ENCODE measurements at regions not wholly inside any gene's neighbourhood (a gene's known extent, or its start where the extent isn't known, plus 50 kb on each side); places are given as distances from the start of the nearest gene placed in this dataset.

DNA sequence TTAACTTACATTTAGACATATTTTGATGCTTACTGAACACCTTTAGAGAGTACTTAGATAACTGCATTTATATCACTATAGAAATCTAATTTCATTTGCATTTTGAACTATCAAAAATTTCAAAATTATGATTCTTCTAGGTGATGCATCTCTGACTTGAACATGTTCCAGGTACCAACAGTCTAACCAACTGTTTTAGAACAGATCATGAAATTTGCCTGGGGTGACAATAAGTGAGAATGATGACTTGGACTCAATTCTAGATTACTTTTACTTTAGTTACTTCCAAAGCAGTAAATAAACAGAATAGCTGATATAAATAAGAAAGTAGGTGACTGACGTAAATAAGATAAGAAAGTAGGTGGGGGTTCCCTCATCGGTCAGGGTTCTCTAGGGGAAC is 307.8 kb downstream of the BCHE start:
- no peak overlapping the region for H3K4me3 Mint-ChIP-seq (ENCODE audit: unreplicated experiment)
- DNase-seq, result no peak
- intact Hi-C loops (cut with micrococcal nuclease; ENCODE audit: unreplicated experiment), result no loop called here
- H3K27ac Mint-ChIP-seq (ENCODE audit: unreplicated experiment), result no peak overlapping the region
- Histone ChIP-seq H3K27me3 (replicated peaks; ENCODE audit: control insufficient read depth, insufficient read depth, low read length) (no peaks in the 10 kb centered on the region), H3K4me3 (ENCODE audit: low read depth, low read length) (no peak overlapping the region), H3K4me1 (no peaks in the 10 kb centered on the region), H3K36me3 (ENCODE audit: control insufficient read depth, insufficient read depth, low read length) (no peaks in the 10 kb centered on the region), H3K9me3 (no peaks in the 10 kb centered on the region)
- no peaks in the 10 kb centered on the region for H3K27me3 Mint-ChIP-seq (ENCODE audit: insufficient read depth, unreplicated experiment)
- TF ChIP-seq, protein P1, sequence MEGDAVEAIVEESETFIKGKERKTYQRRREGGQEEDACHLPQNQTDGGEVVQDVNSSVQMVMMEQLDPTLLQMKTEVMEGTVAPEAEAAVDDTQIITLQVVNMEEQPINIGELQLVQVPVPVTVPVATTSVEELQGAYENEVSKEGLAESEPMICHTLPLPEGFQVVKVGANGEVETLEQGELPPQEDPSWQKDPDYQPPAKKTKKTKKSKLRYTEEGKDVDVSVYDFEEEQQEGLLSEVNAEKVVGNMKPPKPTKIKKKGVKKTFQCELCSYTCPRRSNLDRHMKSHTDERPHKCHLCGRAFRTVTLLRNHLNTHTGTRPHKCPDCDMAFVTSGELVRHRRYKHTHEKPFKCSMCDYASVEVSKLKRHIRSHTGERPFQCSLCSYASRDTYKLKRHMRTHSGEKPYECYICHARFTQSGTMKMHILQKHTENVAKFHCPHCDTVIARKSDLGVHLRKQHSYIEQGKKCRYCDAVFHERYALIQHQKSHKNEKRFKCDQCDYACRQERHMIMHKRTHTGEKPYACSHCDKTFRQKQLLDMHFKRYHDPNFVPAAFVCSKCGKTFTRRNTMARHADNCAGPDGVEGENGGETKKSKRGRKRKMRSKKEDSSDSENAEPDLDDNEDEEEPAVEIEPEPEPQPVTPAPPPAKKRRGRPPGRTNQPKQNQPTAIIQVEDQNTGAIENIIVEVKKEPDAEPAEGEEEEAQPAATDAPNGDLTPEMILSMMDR (IDR thresholded peaks at IDR 0.05; ENCODE audit: insufficient read depth in 1 of 2, low read depth in 1 of 2, low read length in 1 of 2, severe bottlenecking in 1 of 2, unreplicated experiment in 1 of 2), result no peak
- H3K36me3 Mint-ChIP-seq (ENCODE audit: insufficient read depth, unreplicated experiment), result no peaks in the 10 kb centered on the region
- ChIA-PET CTCF (no interaction called here), POLR2A (no interaction called here)
- H3K4me1 Mint-ChIP-seq (ENCODE audit: low read depth, unreplicated experiment), result no peaks in the 10 kb centered on the region
- BruUV-seq (replicated peaks), result no TSS peak
- no peaks in the 10 kb centered on the region for H3K9me3 Mint-ChIP-seq (ENCODE audit: unreplicated experiment)

DNA sequence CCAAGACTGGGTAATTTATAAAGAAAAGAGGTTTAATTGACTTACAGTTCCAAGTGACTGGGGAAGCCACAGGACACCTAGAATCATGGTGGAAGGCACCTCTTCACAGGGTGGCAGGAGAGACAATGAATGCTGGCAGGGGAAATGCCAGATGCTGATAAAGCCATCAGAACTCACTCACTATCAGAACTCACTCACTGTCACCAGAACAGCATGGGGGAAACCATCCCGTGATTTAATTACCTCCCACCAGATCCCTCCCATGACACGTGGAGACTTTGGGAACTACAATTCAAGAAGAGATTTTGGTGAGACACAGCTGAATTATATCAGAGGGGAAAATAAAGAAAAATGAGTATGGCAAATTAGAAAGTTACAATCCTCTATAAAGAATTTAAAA is 310.9 kb downstream of the BCHE start:
- Mint-ChIP-seq H3K27me3 (ENCODE audit: insufficient read depth, unreplicated experiment) (no peaks in the 10 kb centered on the region), H3K4me3 (ENCODE audit: unreplicated experiment) (no peak overlapping the region), H3K9me3 (ENCODE audit: unreplicated experiment) (no peaks in the 10 kb centered on the region), H3K4me1 (ENCODE audit: low read depth, unreplicated experiment) (no peaks in the 10 kb centered on the region), H3K27ac (ENCODE audit: unreplicated experiment) (no peak overlapping the region), H3K36me3 (ENCODE audit: insufficient read depth, unreplicated experiment) (no peaks in the 10 kb centered on the region)
- H3K4me3 ChIP-seq (ENCODE audit: low read depth, low read length), result no peak overlapping the region
- H3K27me3 ChIP-seq (replicated peaks; ENCODE audit: control insufficient read depth, insufficient read depth, low read length), result no peaks in the 10 kb centered on the region
- ChIA-PET POLR2A (no interaction called here), CTCF (no interaction called here)
- BruUV-seq (replicated peaks), result no TSS peak
- intact Hi-C loops (cut with micrococcal nuclease; ENCODE audit: unreplicated experiment), result no loop called here
- no peaks in the 10 kb centered on the region for H3K4me1 ChIP-seq
- TF ChIP-seq, protein P1 (IDR thresholded peaks at IDR 0.05; ENCODE audit: insufficient read depth in 1 of 2, low read depth in 1 of 2, low read length in 1 of 2, severe bottlenecking in 1 of 2, unreplicated experiment in 1 of 2), result no peak
- DNase-seq, result no peak
- H3K9me3 ChIP-seq, result no peaks in the 10 kb centered on the region
- no peaks in the 10 kb centered on the region for H3K36me3 ChIP-seq (ENCODE audit: control insufficient read depth, insufficient read depth, low read length)

DNA sequence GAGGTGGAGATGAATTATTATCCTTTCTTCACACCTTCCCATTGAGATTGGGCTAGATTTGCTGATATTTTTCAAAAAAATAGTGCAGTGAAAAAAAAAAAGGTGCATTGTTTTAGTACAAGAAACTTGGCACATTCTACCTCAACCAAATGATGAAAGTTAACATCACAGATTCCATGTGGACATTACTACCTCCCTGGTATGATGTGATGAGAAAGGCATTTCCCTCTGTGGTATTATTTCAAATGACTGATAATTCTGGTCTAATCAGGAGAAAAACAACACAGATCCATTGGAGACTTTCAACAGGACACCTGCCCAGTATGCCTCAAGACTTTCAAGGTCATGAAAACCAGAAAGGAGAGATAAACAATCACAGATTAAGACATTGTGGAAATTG is 313.4 kb downstream of the BCHE start:
- Histone ChIP-seq H3K36me3 (ENCODE audit: control insufficient read depth, insufficient read depth, low read length) (no peaks in the 10 kb centered on the region), H3K9me3 (no peaks in the 10 kb centered on the region), H3K27me3 (replicated peaks; ENCODE audit: control insufficient read depth, insufficient read depth, low read length) (no peaks in the 10 kb centered on the region), H3K4me1 (no peaks in the 10 kb centered on the region), H3K4me3 (ENCODE audit: low read depth, low read length) (no peak overlapping the region)
- Mint-ChIP-seq H3K36me3 (ENCODE audit: insufficient read depth, unreplicated experiment) (no peaks in the 10 kb centered on the region), H3K4me1 (ENCODE audit: low read depth, unreplicated experiment) (no peaks in the 10 kb centered on the region), H3K27me3 (ENCODE audit: insufficient read depth, unreplicated experiment) (no peaks in the 10 kb centered on the region), H3K27ac (ENCODE audit: unreplicated experiment) (no peak overlapping the region), H3K9me3 (ENCODE audit: unreplicated experiment) (no peaks in the 10 kb centered on the region), H3K4me3 (ENCODE audit: unreplicated experiment) (no peak overlapping the region)
- ChIA-PET CTCF (no interaction called here), POLR2A (no interaction called here)
- no peak for DNase-seq
- TF ChIP-seq, protein P1 (IDR thresholded peaks at IDR 0.05; ENCODE audit: insufficient read depth in 1 of 2, low read depth in 1 of 2, low read length in 1 of 2, severe bottlenecking in 1 of 2, unreplicated experiment in 1 of 2), result no peak
- intact Hi-C loops (cut with micrococcal nuclease; ENCODE audit: unreplicated experiment), result no loop called here
- BruUV-seq (replicated peaks), result no TSS peak
